Astrocyte (in vitro differentiated cells and primary cell): ENCODE measurements at regions not wholly inside any gene's neighbourhood (a gene's known extent, or its start where the extent isn't known, plus 50 kb on each side); places are given as distances from the start of the nearest gene placed in this dataset.

ENCODE experiments used
- DNase-seq: peaks from one replicate; pipeline ENCODE4 v3.0.0-alpha.2; 2010; ENCODE audit warnings: low read depth
- FAIRE-seq: peaks from 2 replicates; lab custom pipeline; 2011; peaks lifted over from hg19 to GRCh38; lab: Jason Lieb, UNC
- H2AFZ ChIP-seq: 2 replicates; pipeline ENCODE4 v1.6.0; 2012; ENCODE audit warnings: low read depth, low read length, inconsistent platforms
- H3K27ac ChIP-seq: 2 replicates; pipeline ENCODE4 v1.5.1; 2011; ENCODE audit warnings: low read depth, low read length, inconsistent platforms
- H3K27me3 ChIP-seq: 2 replicates; pipeline ENCODE4 v1.6.0; 2011; ENCODE audit warnings: low read length, inconsistent platforms; ENCODE audit not compliant: insufficient read depth
- H3K36me3 ChIP-seq: 2 replicates; pipeline ENCODE4 v1.5.1; 2011; ENCODE audit warnings: low read length, inconsistent platforms; ENCODE audit not compliant: insufficient read depth
- H3K4me1 ChIP-seq: 2 replicates; pipeline ENCODE4 v1.5.1; 2011; ENCODE audit warnings: low read length, inconsistent platforms; ENCODE audit not compliant: insufficient read depth
- H3K4me2 ChIP-seq: 2 replicates; pipeline ENCODE4 v1.6.0; 2012; ENCODE audit warnings: low read length, inconsistent platforms
- H3K4me3 ChIP-seq: 2 replicates; pipeline ENCODE4 v1.5.1; 2011; ENCODE audit warnings: low read depth, mild to moderate bottlenecking, low read length, inconsistent platforms; ENCODE audit not compliant: insufficient read depth
- H3K79me2 ChIP-seq: 2 replicates; pipeline ENCODE4 v1.6.0; 2012; ENCODE audit warnings: mild to moderate bottlenecking, low read length, inconsistent platforms; ENCODE audit not compliant: insufficient read depth
- H3K9ac ChIP-seq: 2 replicates; pipeline ENCODE4 v1.6.0; 2012; ENCODE audit warnings: mild to moderate bottlenecking, low read length, inconsistent platforms
- H3K9me3 ChIP-seq: 2 replicates; pipeline ENCODE4 v1.5.1; 2012; ENCODE audit warnings: low read depth, mild to moderate bottlenecking, low read length, inconsistent platforms; ENCODE audit not compliant: insufficient read depth
- H4K20me1 ChIP-seq: 2 replicates; pipeline ENCODE4 v1.6.0; 2012; ENCODE audit warnings: low read length, inconsistent platforms; ENCODE audit not compliant: insufficient read depth
- H3K27ac Mint-ChIP-seq: one replicate; pipeline ENCODE4 v1.8.0; 2021; ENCODE audit warnings: mild to moderate bottlenecking, mixed read lengths; ENCODE audit not compliant: unreplicated experiment
- H3K27me3 Mint-ChIP-seq: one replicate; pipeline ENCODE4 v1.8.0; 2021; ENCODE audit warnings: low read depth, mixed read lengths; ENCODE audit not compliant: unreplicated experiment
- H3K36me3 Mint-ChIP-seq: one replicate; pipeline ENCODE4 v1.8.0; 2021; ENCODE audit warnings: low read depth, mixed read lengths; ENCODE audit not compliant: unreplicated experiment
- H3K4me1 Mint-ChIP-seq: one replicate; pipeline ENCODE4 v1.8.0; 2021; ENCODE audit warnings: low read depth, mixed read lengths; ENCODE audit not compliant: unreplicated experiment
- H3K4me3 Mint-ChIP-seq: one replicate; pipeline ENCODE4 v1.8.0; 2021; ENCODE audit warnings: mild to moderate bottlenecking, moderate library complexity, mixed read lengths; ENCODE audit not compliant: unreplicated experiment
- H3K9me3 Mint-ChIP-seq: one replicate; pipeline ENCODE4 v1.8.0; 2021; ENCODE audit warnings: mild to moderate bottlenecking, mixed read lengths; ENCODE audit not compliant: unreplicated experiment
- EZH2 ChIP-seq: IDR thresholded peaks from 2 replicates; pipeline ENCODE4 v1.6.1; 2012; ENCODE audit warnings: mild to moderate bottlenecking, low read length, inconsistent platforms; ENCODE audit not compliant: insufficient read depth
- TF ChIP-seq, protein P1 (sequence below): IDR thresholded peaks from 2 replicates; pipeline ENCODE4 v1.5.1; 2011; ENCODE audit warnings: low read depth, mild to moderate bottlenecking, inconsistent platforms, low read length, moderate library complexity; ENCODE audit not compliant: insufficient read depth

DNA sequence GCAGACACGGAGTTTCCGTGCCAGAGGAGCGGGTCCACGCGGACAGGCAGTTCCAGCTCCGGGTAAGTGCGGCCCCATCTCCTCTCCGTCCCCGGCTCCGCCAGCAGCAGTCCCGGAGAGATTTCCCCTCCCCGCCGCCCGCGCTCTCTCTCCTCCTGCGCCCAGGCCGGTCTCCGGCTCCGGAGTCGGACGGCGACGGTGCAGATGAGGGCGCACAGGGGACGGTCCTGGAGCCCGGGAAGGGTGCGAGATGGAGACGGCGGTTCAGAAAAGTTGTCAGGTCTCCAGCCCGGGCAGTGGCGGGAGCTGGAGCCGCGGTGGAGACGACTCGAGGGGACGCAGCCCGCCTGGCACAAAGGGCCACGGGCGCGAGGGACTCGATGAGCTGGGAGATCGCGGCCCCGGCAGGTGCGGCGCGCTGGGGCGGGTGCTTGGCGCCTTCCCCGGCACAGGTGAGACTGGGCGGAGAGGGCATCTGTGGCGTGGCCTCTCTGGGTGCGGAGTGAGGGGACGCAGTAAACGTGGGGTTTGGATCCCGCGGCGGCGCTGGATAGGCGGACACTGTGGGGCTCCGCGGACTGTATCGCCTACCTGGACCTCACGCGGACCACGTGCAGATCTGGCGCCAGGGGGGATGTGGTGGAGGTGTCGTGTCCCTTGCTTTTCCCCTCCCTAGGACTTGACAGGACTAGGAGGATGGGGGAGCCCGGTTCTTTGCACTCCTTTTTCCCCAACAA is 1540.3 kb upstream of the TMEM132C start:
- DNase-seq = no peak
- Histone ChIP-seq H3K9me3 (no peaks in the 10 kb centered on the region), H3K4me1 (no peaks in the 10 kb centered on the region), H3K27ac (no peak overlapping the region), H2AFZ (peak overlapping the region; percentile 26), H3K4me3 (no peak overlapping the region), H3K9ac (no peak overlapping the region), H4K20me1 (no peaks in the 10 kb centered on the region), H3K79me2 (no peaks in the 10 kb centered on the region), H3K36me3 (no peaks in the 10 kb centered on the region), H3K4me2 (peak overlapping the region; percentile 30), H3K27me3 (peaks cover 29% of the 10 kb centered on the region)
- Mint-ChIP-seq H3K27ac (no peak overlapping the region), H3K9me3 (peaks cover 5% of the 10 kb centered on the region), H3K27me3 (no peaks in the 10 kb centered on the region), H3K36me3 (no peaks in the 10 kb centered on the region), H3K4me3 (no peak overlapping the region), H3K4me1 (no peaks in the 10 kb centered on the region)
- FAIRE-seq = no peak
- TF ChIP-seq, protein P1, sequence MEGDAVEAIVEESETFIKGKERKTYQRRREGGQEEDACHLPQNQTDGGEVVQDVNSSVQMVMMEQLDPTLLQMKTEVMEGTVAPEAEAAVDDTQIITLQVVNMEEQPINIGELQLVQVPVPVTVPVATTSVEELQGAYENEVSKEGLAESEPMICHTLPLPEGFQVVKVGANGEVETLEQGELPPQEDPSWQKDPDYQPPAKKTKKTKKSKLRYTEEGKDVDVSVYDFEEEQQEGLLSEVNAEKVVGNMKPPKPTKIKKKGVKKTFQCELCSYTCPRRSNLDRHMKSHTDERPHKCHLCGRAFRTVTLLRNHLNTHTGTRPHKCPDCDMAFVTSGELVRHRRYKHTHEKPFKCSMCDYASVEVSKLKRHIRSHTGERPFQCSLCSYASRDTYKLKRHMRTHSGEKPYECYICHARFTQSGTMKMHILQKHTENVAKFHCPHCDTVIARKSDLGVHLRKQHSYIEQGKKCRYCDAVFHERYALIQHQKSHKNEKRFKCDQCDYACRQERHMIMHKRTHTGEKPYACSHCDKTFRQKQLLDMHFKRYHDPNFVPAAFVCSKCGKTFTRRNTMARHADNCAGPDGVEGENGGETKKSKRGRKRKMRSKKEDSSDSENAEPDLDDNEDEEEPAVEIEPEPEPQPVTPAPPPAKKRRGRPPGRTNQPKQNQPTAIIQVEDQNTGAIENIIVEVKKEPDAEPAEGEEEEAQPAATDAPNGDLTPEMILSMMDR = no peak
- TF ChIP-seq EZH2 = no peak

DNA sequence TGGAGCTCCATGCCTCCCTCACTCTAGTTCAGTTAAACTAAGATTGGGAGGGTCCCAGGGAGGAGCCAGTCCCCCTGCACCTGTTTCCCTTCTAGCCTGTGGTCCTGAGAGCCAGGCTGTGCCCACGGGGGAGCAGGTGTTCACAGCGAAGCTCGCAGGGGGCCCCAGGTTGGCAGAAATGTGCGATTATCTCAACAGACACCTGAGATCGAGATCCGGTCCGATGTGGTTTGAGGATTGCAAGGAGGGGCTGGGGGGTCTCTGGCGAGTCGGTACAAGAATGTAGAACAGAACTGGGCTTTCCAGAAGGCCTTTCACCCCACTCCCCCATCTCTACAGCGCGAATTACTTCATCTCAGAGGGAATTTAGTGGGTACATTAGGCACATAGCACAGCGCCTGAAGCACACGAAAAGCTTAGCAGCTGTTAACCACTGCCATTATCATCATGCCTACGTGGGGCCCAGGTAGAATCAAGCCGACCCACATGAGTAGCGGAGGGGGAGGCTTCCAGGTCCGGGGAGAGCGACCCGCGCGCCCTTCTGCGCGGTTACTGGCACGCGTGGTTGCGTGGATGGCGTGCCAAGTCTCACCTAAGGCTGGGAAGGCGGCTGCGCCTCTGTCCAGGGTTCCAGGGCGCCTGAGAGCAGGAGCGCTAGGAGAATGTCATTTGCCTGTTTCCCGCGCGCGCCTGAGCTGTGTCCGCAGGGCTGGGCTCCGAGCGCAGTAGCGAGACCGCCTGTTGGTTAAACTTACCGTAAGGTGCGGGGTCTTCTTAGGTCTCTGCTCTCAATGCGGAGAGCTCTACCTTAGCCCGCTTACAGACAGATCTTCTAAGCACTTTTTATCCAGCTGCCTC is 1539.5 kb upstream of the TMEM132C start:
- H4K20me1 ChIP-seq = no peaks in the 10 kb centered on the region
- H3K4me3 ChIP-seq = no peak overlapping the region
- H3K27ac ChIP-seq = no peak overlapping the region
- no peaks in the 10 kb centered on the region for H3K9me3 ChIP-seq
- H3K4me3 Mint-ChIP-seq = no peak overlapping the region
- no peaks in the 10 kb centered on the region for H3K36me3 Mint-ChIP-seq
- H3K27me3 Mint-ChIP-seq = no peaks in the 10 kb centered on the region
- H3K9me3 Mint-ChIP-seq = peaks cover 5% of the 10 kb centered on the region
- no peaks in the 10 kb centered on the region for H3K4me1 Mint-ChIP-seq
- H3K27ac Mint-ChIP-seq = no peak overlapping the region
- DNase-seq = no peak
- no peak for FAIRE-seq
- H3K4me2 ChIP-seq = no peak overlapping the region
- H3K27me3 ChIP-seq = peaks cover 29% of the 10 kb centered on the region
- no peaks in the 10 kb centered on the region for H3K36me3 ChIP-seq
- TF ChIP-seq, protein P1 = no peak
- TF ChIP-seq EZH2 = no peak
- no peak overlapping the region for H3K9ac ChIP-seq
- no peaks in the 10 kb centered on the region for H3K79me2 ChIP-seq
- H2AFZ ChIP-seq = no peak overlapping the region
- no peaks in the 10 kb centered on the region for H3K4me1 ChIP-seq
